Endothelial cell of umbilical vein (primary cell): ENCODE measurements at regions not wholly inside any gene's neighbourhood (a gene's known extent, or its start where the extent isn't known, plus 50 kb on each side); places are given as distances from the start of the nearest gene placed in this dataset.

Source experiments
- BruUV-seq: library from RNA; stranded (reverse); fragments of 400-500 nt; replicated peaks from 2 replicates; lab custom pipeline; 2021; lab: Mats Ljungman, UMichigan
- CTCF ChIA-PET: fragments of 300-600, 350-600 bp; sonication (Branson Sonifier 250); formaldehyde crosslinking; loops from one replicate; lab custom pipeline; 2021; ENCODE audit warnings: antibody characterized with exemption, inconsistent platforms; lab: Charles Lee
- POLR2A ChIA-PET: fragments of 300-600, 350-600 bp; sonication (Branson Sonifier 250); formaldehyde crosslinking; loops from one replicate; lab custom pipeline; 2021; ENCODE audit warnings: antibody characterized with exemption, inconsistent platforms; lab: Charles Lee
- DNase-seq: peaks from one replicate; pipeline ENCODE4 v3.0.0-alpha.2; 2011; ENCODE audit warnings: low read depth, low spot score
- FAIRE-seq: peaks from 2 replicates; lab custom pipeline; 2011; peaks lifted over from hg19 to GRCh38; lab: Jason Lieb, UNC
- H2AFZ ChIP-seq: 2 replicates; pipeline ENCODE4 v1.6.0; 2012; ENCODE audit warnings: low read depth, low read length, control low read depth, inconsistent platforms
- H3K27ac ChIP-seq: 2 replicates; pipeline ENCODE4 v1.5.1; 2011; ENCODE audit warnings: low read depth, mild to moderate bottlenecking, control low read depth, low read length, moderate library complexity; ENCODE audit not compliant: insufficient read depth
- H3K27me3 ChIP-seq, 2 experiments: 2 replicates each; pipeline versions ENCODE4 v1.6.0 to v1.6.1; 2011; ENCODE audit warnings: low read length in 2 of 2, mixed read lengths in 1 of 2; ENCODE audit not compliant: control insufficient read depth in 2 of 2, insufficient read depth in 2 of 2
- H3K36me3 ChIP-seq, 2 experiments: 2 replicates in 1 of 2; 3 replicates in 1 of 2; pipeline ENCODE4 v1.5.1; 2011; ENCODE audit warnings: low read length in 2 of 2, mild to moderate bottlenecking in 1 of 2, moderate library complexity in 1 of 2; ENCODE audit not compliant: control insufficient read depth in 2 of 2, insufficient read depth in 2 of 2; ENCODE audit errors: extremely low read depth in 1 of 2
- H3K4me1 ChIP-seq: 3 replicates; pipeline ENCODE4 v1.5.1; 2011; ENCODE audit warnings: mild to moderate bottlenecking, low read length; ENCODE audit not compliant: control insufficient read depth, insufficient read depth; ENCODE audit errors: extremely low read depth
- H3K4me2 ChIP-seq: 2 replicates; pipeline ENCODE4 v1.6.1; 2011; ENCODE audit warnings: low read length, control low read depth, mixed read lengths; ENCODE audit not compliant: insufficient read depth
- H3K4me3 ChIP-seq, 3 experiments: fragments of 200-600 bp in 1 of 3; sonication (generic), shearing (Covaris generic) in 1 of 3; replicated peaks in 1 of 3; 2 replicates each; pipeline ENCODE4 v1.5.1; 2011 to 2016; ENCODE audit warnings: control low read depth in 3 of 3, low read length in 3 of 3, mild to moderate bottlenecking in 2 of 3, inconsistent platforms in 1 of 3, low read depth in 1 of 3, moderate library complexity in 1 of 3; ENCODE audit not compliant: insufficient read depth in 1 of 3
- H3K79me2 ChIP-seq: 2 replicates; pipeline ENCODE4 v1.6.0; 2012; ENCODE audit warnings: low read length, inconsistent platforms; ENCODE audit not compliant: control insufficient read depth, insufficient read depth
- H3K9ac ChIP-seq: replicated peaks from 2 replicates; pipeline ENCODE3; 2011; ENCODE audit warnings: low read length, control low read depth; ENCODE audit not compliant: insufficient read depth; ENCODE audit errors: extremely low read depth
- H3K9me1 ChIP-seq: replicated peaks from 3 replicates; pipeline ENCODE4 v1.6.0; 2011; ENCODE audit warnings: mild to moderate bottlenecking, low read length; ENCODE audit not compliant: control insufficient read depth, insufficient read depth; ENCODE audit errors: extremely low read depth
- H3K9me3 ChIP-seq: replicated peaks from 2 replicates; pipeline ENCODE4 v1.5.1; 2012; ENCODE audit warnings: low read length, inconsistent platforms; ENCODE audit not compliant: control insufficient read depth, insufficient read depth
- H4K20me1 ChIP-seq: replicated peaks from 2 replicates; pipeline ENCODE3; 2011; ENCODE audit warnings: mild to moderate bottlenecking, low read length; ENCODE audit not compliant: control insufficient read depth, insufficient read depth; ENCODE audit errors: extremely low read depth
- EZH2 ChIP-seq: IDR thresholded peaks from 2 replicates; pipeline ENCODE4 v1.6.1; 2012; ENCODE audit warnings: borderline replicate concordance, low read depth, mild to moderate bottlenecking, moderate library complexity, low read length, inconsistent platforms; ENCODE audit not compliant: severe bottlenecking
- FOS ChIP-seq: IDR thresholded peaks from 2 replicates; pipeline ENCODE4 v1.6.1; 2011; ENCODE audit warnings: mild to moderate bottlenecking, low read length, moderate library complexity, borderline replicate concordance; ENCODE audit not compliant: insufficient read depth
- GATA2 ChIP-seq: IDR thresholded peaks from 2 replicates; pipeline ENCODE4 v1.7.0; 2011; ENCODE audit warnings: low read depth, mild to moderate bottlenecking, moderate library complexity, mixed read lengths, low read length; ENCODE audit not compliant: insufficient read length, insufficient read depth
- JUN ChIP-seq: IDR thresholded peaks from 2 replicates; pipeline ENCODE4 v1.6.1; 2011; ENCODE audit warnings: borderline replicate concordance, low read depth; ENCODE audit not compliant: insufficient read length, insufficient read depth
- MYC ChIP-seq: IDR thresholded peaks from one replicate; pipeline ENCODE4 v1.6.1; 2011; ENCODE audit warnings: mild to moderate bottlenecking, low read depth, low read length
- POLR2A ChIP-seq: IDR thresholded peaks from 2 replicates; pipeline ENCODE4 v1.6.1; 2012; ENCODE audit warnings: low read depth, mild to moderate bottlenecking, control low read depth, low read length
- POLR2AphosphoS5 ChIP-seq: IDR thresholded peaks from 2 replicates; pipeline ENCODE4 v1.6.1; 2012; ENCODE audit warnings: low read depth, mild to moderate bottlenecking, control low read depth, low read length, moderate library complexity; ENCODE audit not compliant: insufficient read depth
- dilution Hi-C: fragments of 300-500 bp; cut with MboI; formaldehyde crosslinking; loops from one replicate; pipeline ENCODE4 v1.15.0; 2019; ENCODE audit warnings: low sequenced_read_pairs; ENCODE audit not compliant: extremely low pct_ligation_motif_present
- intact Hi-C: fragments of 100-400 bp; cut with micrococcal nuclease; formaldehyde crosslinking; loops from one replicate; pipeline ENCODE4 v1.10.0; 2022
- TF ChIP-seq, protein P1 (sequence below): IDR thresholded peaks from 2 replicates; pipeline ENCODE4 v1.6.1; 2011; ENCODE audit not compliant: insufficient read depth, insufficient read length
- TF ChIP-seq, protein P2 (sequence below), 2 donors: IDR thresholded peaks; 1 replicate in 1 of 2; 2 replicates in 1 of 2; pipeline ENCODE4 v1.5.1; 2011; ENCODE audit warnings: low read length in 2 of 2, mild to moderate bottlenecking in 2 of 2, moderate library complexity in 2 of 2, control low read depth in 1 of 2, inconsistent platforms in 1 of 2, low read depth in 1 of 2; ENCODE audit not compliant: insufficient read depth in 1 of 2; ENCODE audit errors: extremely low read depth in 1 of 2

DNA sequence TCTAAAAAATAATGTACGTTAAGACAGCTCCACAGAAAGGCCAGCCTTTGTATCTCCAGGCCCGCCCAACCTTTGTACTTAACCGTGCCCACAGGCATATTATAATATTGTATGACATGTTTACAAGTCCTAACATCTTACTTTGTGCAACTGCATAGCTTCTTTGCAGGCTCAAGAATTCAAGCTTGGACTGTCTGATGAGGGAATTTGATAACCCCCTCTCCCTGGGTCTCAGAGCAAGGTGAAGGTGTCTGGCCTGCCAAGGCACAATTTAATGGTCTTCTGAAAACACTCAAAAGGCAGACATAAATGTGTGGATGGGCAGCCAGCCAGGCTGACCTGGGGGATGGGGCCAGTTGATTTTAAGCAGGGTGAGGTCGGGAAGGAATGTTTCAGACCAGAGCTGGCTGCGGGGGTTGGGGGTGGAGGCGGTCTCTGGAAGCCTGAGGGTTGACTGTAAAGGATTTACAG, 732.7 kb upstream of the FANCL start:
- intact Hi-C loops, result no loop called here
- H3K9ac ChIP-seq, result no peak overlapping the region
- no TSS peak for BruUV-seq
- no peaks in the 10 kb centered on the region for H3K9me3 ChIP-seq
- dilution Hi-C loops, result no loop called here
- no peaks in the 10 kb centered on the region for H3K36me3 ChIP-seq
- no peaks in the 10 kb centered on the region for H3K27me3 ChIP-seq
- DNase-seq (no peak), FAIRE-seq (no peak)
- no peak for TF ChIP-seq MYC
- TF ChIP-seq, protein P1, sequence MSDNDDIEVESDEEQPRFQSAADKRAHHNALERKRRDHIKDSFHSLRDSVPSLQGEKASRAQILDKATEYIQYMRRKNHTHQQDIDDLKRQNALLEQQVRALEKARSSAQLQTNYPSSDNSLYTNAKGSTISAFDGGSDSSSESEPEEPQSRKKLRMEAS, result no peak
- TF ChIP-seq GATA2, result no peak
- TF ChIP-seq, protein P2, sequence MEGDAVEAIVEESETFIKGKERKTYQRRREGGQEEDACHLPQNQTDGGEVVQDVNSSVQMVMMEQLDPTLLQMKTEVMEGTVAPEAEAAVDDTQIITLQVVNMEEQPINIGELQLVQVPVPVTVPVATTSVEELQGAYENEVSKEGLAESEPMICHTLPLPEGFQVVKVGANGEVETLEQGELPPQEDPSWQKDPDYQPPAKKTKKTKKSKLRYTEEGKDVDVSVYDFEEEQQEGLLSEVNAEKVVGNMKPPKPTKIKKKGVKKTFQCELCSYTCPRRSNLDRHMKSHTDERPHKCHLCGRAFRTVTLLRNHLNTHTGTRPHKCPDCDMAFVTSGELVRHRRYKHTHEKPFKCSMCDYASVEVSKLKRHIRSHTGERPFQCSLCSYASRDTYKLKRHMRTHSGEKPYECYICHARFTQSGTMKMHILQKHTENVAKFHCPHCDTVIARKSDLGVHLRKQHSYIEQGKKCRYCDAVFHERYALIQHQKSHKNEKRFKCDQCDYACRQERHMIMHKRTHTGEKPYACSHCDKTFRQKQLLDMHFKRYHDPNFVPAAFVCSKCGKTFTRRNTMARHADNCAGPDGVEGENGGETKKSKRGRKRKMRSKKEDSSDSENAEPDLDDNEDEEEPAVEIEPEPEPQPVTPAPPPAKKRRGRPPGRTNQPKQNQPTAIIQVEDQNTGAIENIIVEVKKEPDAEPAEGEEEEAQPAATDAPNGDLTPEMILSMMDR (IDR thresholded peaks at IDR 0.05; ENCODE audit: extremely low read depth in 1 of 2, insufficient read depth in 1 of 2, low read depth in 1 of 2, low read length in 2 of 2), result no peak
- TF ChIP-seq FOS, result no peak
- TF ChIP-seq EZH2, result no peak
- TF ChIP-seq POLR2AphosphoS5, result no peak
- no peak for TF ChIP-seq POLR2A
- TF ChIP-seq JUN, result no peak
- ChIA-PET CTCF (no interaction called here), POLR2A (no interaction called here)
- no peaks in the 10 kb centered on the region for H4K20me1 ChIP-seq
- H2AFZ ChIP-seq, result no peak overlapping the region
- no peak overlapping the region for H3K4me2 ChIP-seq
- no peak overlapping the region for H3K4me3 ChIP-seq
- H3K9me1 ChIP-seq, result no peaks in the 10 kb centered on the region
- no peaks in the 10 kb centered on the region for H3K79me2 ChIP-seq
- H3K4me1 ChIP-seq, result no peaks in the 10 kb centered on the region
- H3K27ac ChIP-seq, result no peak overlapping the region
